ENCODE measurements at regions not wholly inside any gene's neighbourhood (a gene's known extent, or its start where the extent isn't known, plus 50 kb on each side); places are given as distances from the start of the nearest gene placed in this dataset.

GRCh38 chr13:76038920-76039716, 403.0 kb downstream of the LMO7 start:
- TF ChIP-seq CTCF (IDR thresholded peaks at IDR 0.05) (no peak), POLR2A (IDR thresholded peaks at IDR 0.05) (no peak)

Measured in tibial nerve (tissue), 3 donors.